K562 (cell line): ENCODE measurements at regions not wholly inside any gene's neighbourhood (a gene's known extent, or its start where the extent isn't known, plus 50 kb on each side); places are given as distances from the start of the nearest gene placed in this dataset.

Experiments
- BDP1 ChIP-seq: IDR thresholded peaks from 3 replicates; pipeline ENCODE4 v1.6.1; 2011; ENCODE audit not compliant: insufficient read length, insufficient read depth
- CBX5 ChIP-seq: IDR thresholded peaks from 2 replicates; pipeline ENCODE4 v1.6.1; 2014; ENCODE audit warnings: low read depth, borderline replicate concordance
- CTCF ChIP-seq, 3 experiments: IDR thresholded peaks in 2 of 3; conservative IDR thresholded peaks in 1 of 3; 2 replicates each; pipeline ENCODE4 v1.5.1; 2011 to 2012; ENCODE audit warnings: low read length in 3 of 3, mild to moderate bottlenecking in 3 of 3, control low read depth in 2 of 3, improper control_type of control experiment in 1 of 3, inconsistent platforms in 1 of 3, low read depth in 1 of 3, mixed read lengths in 1 of 3, moderate library complexity in 1 of 3; ENCODE audit not compliant: insufficient read depth in 2 of 3
- ETS1 ChIP-seq: conservative IDR thresholded peaks from 2 replicates; pipeline ENCODE4 v1.6.1; 2011; ENCODE audit warnings: low read depth, mild to moderate bottlenecking, low read length; ENCODE audit not compliant: control insufficient read depth
- HDAC2 ChIP-seq: fragments of 450-650 bp; IDR thresholded peaks from 2 replicates; pipeline ENCODE4 v1.6.1; 2016; ENCODE audit warnings: mild to moderate bottlenecking
- POLR2AphosphoS5 ChIP-seq: IDR thresholded peaks from 2 replicates; pipeline ENCODE4 v1.6.1; 2011; ENCODE audit warnings: mild to moderate bottlenecking, low read depth, low read length, moderate library complexity; ENCODE audit not compliant: control insufficient read depth, insufficient read depth
- TAF7 ChIP-seq: fragments of 450-650 bp; IDR thresholded peaks from 2 replicates; pipeline ENCODE4 v1.6.1; 2016; ENCODE audit warnings: missing genetic modification characterization, missing compliant biosample characterization
- ZNF133 ChIP-seq: fragments of 250-450 bp; sonication (Bioruptor Pico); IDR thresholded peaks from 2 replicates; pipeline ENCODE4 v1.4.0; 2020; ENCODE audit warnings: mild to moderate bottlenecking
- ZNF253 ChIP-seq: fragments of 250-450 bp; sonication (Bioruptor Pico); conservative IDR thresholded peaks from 2 replicates; pipeline ENCODE4 v1.6.1; 2021; ENCODE audit warnings: mild to moderate bottlenecking
- ZNF407 ChIP-seq: fragments of 450-650 bp; IDR thresholded peaks from 2 replicates; pipeline ENCODE4 v1.6.1; 2016; ENCODE audit warnings: low read depth
- ZNF41 ChIP-seq: fragments of 250-450 bp; sonication (Bioruptor Pico); conservative IDR thresholded peaks from 2 replicates; pipeline ENCODE4 v1.4.0; 2020; ENCODE audit warnings: mild to moderate bottlenecking
- ZNF512 ChIP-seq: IDR thresholded peaks from 2 replicates; pipeline ENCODE4 v1.6.1; 2016; ENCODE audit warnings: missing genetic modification characterization, missing compliant biosample characterization

- TF ChIP-seq ZNF253 (no peak), CTCF (IDR thresholded peaks at IDR 0.05 in 2 of 3, conservative IDR thresholded peaks at IDR 0.05 in 1 of 3; ENCODE audit: insufficient read depth in 2 of 3, low read depth in 1 of 3, low read length in 3 of 3) (no peak), ETS1 (no peak), TAF7 (tag) (no peak), ZNF41 (no peak), ZNF407 (no peak), ZNF512 (tag) (no peak), BDP1 (no peak), POLR2AphosphoS5 (no peak), ZNF133 (no peak), HDAC2 (no peak), CBX5 (no peak)
Observed at GRCh38 chr2:223369889-223370288, 232.3 kb downstream of the SCG2 start.
